ENCODE measurements at regions not wholly inside any gene's neighbourhood (a gene's known extent, or its start where the extent isn't known, plus 50 kb on each side); places are given as distances from the start of the nearest gene placed in this dataset.

- no peak for DNase-seq
- H3K27ac Mint-ChIP-seq, result no peak overlapping the region
- TF ChIP-seq CTCF (IDR thresholded peaks at IDR 0.05), result no peak
- H3K4me1 Mint-ChIP-seq, result peaks cover 20% of the 10 kb centered on the region
- H3K9me3 Mint-ChIP-seq, result no peaks in the 10 kb centered on the region
- H3K27me3 Mint-ChIP-seq (ENCODE audit: low read depth, poor library complexity), result peaks cover 3% of the 10 kb centered on the region
- no peak overlapping the region for H3K4me3 Mint-ChIP-seq
- no peaks in the 10 kb centered on the region for H3K36me3 Mint-ChIP-seq (ENCODE audit: low read depth)
Measured at GRCh38 chr1:114274621-114275317, 121.1 kb upstream of the SYT6 start.

GRCh38 chr1:114272593-114272992 is 118.9 kb upstream of the SYT6 start:
- peaks cover 7% of the 10 kb centered on the region for H3K27me3 Mint-ChIP-seq (ENCODE audit: low read depth, poor library complexity)
- TF ChIP-seq CTCF (IDR thresholded peaks at IDR 0.05), result no peak
- no peak for DNase-seq
- no peak overlapping the region for H3K27ac Mint-ChIP-seq
- peaks cover 21% of the 10 kb centered on the region for H3K4me1 Mint-ChIP-seq
- H3K9me3 Mint-ChIP-seq, result no peaks in the 10 kb centered on the region
- no peak overlapping the region for H3K4me3 Mint-ChIP-seq
- no peaks in the 10 kb centered on the region for H3K36me3 Mint-ChIP-seq (ENCODE audit: low read depth)

- Mint-ChIP-seq H3K4me1 (peaks cover 21% of the 10 kb centered on the region), H3K27me3 (ENCODE audit: low read depth, poor library complexity) (peaks cover 11% of the 10 kb centered on the region), H3K4me3 (no peak overlapping the region), H3K27ac (no peak overlapping the region), H3K9me3 (no peaks in the 10 kb centered on the region), H3K36me3 (ENCODE audit: low read depth) (peaks cover 5% of the 10 kb centered on the region)
- no peak for DNase-seq
- no peak for TF ChIP-seq CTCF (IDR thresholded peaks at IDR 0.05)
Measured at GRCh38 chr1:114270718-114271117, 117.0 kb upstream of the SYT6 start.

GRCh38 chr1:114270282-114270681 is 116.6 kb upstream of the SYT6 start:
- Mint-ChIP-seq H3K4me3 (no peak overlapping the region), H3K27ac (no peak overlapping the region), H3K9me3 (no peaks in the 10 kb centered on the region), H3K4me1 (peaks cover 21% of the 10 kb centered on the region), H3K36me3 (ENCODE audit: low read depth) (peaks cover 5% of the 10 kb centered on the region), H3K27me3 (ENCODE audit: low read depth, poor library complexity) (peaks cover 11% of the 10 kb centered on the region)
- TF ChIP-seq CTCF (IDR thresholded peaks at IDR 0.05), result no peak
- no peak for DNase-seq

- peaks cover 15% of the 10 kb centered on the region for H3K4me1 Mint-ChIP-seq
- H3K27me3 Mint-ChIP-seq (ENCODE audit: low read depth, poor library complexity), result peaks cover 11% of the 10 kb centered on the region
- no peak for DNase-seq
- no peak for TF ChIP-seq CTCF (IDR thresholded peaks at IDR 0.05)
- no peaks in the 10 kb centered on the region for H3K9me3 Mint-ChIP-seq
- H3K4me3 Mint-ChIP-seq, result no peak overlapping the region
- H3K36me3 Mint-ChIP-seq (ENCODE audit: low read depth), result peaks cover 5% of the 10 kb centered on the region
- H3K27ac Mint-ChIP-seq, result no peak overlapping the region
Measured at GRCh38 chr1:114269539-114269938, 115.9 kb upstream of the SYT6 start.

- peaks cover 4% of the 10 kb centered on the region for H3K27me3 Mint-ChIP-seq (ENCODE audit: low read depth, poor library complexity)
- no peaks in the 10 kb centered on the region for H3K4me1 Mint-ChIP-seq
- no peak for TF ChIP-seq CTCF (IDR thresholded peaks at IDR 0.05)
- H3K27ac Mint-ChIP-seq, result no peak overlapping the region
- peaks cover 5% of the 10 kb centered on the region for H3K36me3 Mint-ChIP-seq (ENCODE audit: low read depth)
- DNase-seq, result no peak
- H3K9me3 Mint-ChIP-seq, result no peaks in the 10 kb centered on the region
- no peak overlapping the region for H3K4me3 Mint-ChIP-seq
Measured at GRCh38 chr1:114263343-114263742, 109.7 kb upstream of the SYT6 start.

All from nephron progenitor cell (in vitro differentiated cells).